AG20443 (cell line): ENCODE measurements at regions not wholly inside any gene's neighbourhood (a gene's known extent, or its start where the extent isn't known, plus 50 kb on each side); places are given as distances from the start of the nearest gene placed in this dataset.
A peak's percentile ranks its signal among the peaks of the same experiment; 100 is the strongest.
"Not testable (repeated sequence)": the region's sequence is repeated elsewhere in the genome, so short reads cannot be mapped to it uniquely, and the experiment has no call there.

ENCODE experiments used
- DNase-seq: peaks from one replicate; pipeline ENCODE4 v3.0.0; 2012; ENCODE audit warnings: low spot score, mixed read lengths

DNA sequence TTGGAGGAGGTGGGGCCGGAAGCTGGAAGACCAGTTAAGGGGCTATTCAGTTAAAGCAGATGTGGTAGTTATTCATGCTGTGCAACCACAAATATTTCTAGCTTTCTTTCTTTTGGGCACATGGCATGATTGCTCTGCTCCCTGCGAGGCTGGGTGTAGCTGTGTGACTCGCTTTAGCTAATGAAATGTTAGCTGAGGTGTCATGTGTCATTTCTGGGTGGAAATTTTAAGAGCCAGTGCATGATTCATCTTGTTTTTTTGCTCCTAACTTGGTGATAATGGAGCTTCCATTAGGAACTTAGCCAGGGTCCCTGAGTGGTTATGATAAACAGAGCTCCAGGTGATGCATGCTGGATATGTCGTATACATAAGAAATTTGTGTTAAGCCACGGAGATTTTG, 300.6 kb downstream of the SATB1 start:
- DNase-seq, result peak; percentile 83

DNA sequence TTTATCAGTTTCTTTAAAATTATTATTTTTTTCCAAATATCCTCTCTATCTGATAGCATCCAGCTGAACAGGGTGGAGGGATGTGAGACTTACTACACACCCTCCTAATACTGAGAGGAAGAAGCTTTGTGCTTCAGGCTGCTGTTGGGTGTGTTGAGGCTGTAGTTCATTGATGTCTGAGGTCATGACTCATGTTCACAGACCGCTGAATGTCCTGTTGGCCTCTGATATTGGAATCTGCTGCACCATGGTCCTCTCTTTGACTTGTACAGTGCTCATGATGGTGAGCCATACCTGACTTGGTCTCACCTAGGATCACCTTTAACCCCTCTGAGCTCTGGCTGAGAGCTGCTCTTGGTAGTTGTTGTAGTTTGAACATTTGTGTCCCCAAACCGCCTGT, 302.9 kb downstream of the SATB1 start:
- peak; percentile 14 for DNase-seq

DNA sequence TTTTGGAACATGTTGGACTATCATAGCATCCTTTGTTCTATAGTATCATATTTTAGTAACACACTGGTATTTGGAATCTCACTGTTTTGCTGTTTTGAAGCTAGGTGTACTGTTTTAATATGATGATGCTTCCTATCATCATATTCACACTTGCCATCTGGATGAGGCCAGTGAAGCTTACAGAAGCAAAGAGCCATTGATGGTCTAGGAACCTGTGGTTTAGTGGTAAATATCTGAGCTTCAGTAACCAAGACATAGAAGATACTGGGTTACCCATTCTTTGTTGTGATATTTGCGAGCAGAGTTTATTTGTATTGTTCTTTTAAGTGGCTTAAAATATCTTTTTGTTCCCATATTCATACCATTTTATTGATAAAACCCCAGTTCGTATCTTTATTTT, 304.1 kb downstream of the SATB1 start:
- no peak for DNase-seq

DNA sequence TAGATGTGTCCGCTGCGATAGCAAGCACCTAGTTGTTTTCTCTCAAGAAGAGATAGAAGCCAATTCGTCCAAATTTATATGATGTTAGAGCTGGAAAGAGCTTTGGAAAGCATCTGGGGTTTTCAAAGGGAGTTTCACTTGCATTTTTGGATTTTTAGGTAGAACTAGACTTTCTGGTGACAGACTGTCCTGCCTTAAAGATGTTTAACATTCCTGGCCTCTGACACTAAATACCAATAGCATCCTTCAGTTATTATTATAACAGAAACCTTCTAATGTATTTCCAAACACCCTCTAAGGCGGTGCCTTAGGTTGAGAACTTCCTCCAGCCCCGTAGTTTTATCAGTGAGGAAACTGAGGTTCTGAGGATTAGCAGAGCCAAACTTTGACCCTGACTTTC, 305.3 kb downstream of the SATB1 start:
- peak; percentile 25 for DNase-seq

DNA sequence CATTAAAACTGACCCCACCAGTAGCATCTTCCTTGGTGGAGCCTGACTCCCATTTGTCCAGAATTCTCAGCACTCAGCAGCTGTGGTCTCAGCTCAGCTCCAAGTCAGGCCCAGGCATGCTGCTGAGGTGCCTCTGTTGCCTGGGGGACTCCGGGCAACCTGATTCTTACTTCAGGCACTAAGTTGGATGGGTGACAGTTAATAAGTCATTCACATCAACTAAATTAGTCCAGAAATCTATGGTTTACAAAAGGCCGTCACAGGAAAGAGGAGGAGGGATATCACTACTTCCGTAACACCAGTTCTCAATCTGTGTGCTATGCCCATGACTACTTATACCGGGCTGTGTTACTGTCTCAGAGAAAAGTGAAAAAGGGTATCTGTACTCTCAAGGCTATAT, 310.2 kb downstream of the SATB1 start:
- DNase-seq, result no peak

DNA sequence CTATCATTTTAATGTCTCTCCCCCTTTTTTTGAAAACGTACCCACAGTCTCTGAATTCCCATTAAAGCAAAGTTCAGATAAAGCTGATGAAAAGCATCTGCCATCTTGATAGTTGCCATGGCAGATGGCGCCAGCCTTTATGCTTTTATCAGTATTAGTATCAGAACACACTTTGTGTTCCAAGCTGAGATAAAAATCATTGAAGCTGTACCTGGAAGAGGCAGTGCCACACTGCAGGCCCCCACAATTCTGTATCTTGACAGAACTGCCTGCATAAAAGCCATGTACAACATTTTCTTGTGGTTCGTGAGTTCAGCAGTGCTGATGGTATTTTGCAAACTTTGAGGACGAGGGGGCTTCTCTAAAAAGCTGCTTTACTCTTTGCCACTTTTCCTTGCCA, 311.7 kb downstream of the SATB1 start:
- no peak for DNase-seq

DNA sequence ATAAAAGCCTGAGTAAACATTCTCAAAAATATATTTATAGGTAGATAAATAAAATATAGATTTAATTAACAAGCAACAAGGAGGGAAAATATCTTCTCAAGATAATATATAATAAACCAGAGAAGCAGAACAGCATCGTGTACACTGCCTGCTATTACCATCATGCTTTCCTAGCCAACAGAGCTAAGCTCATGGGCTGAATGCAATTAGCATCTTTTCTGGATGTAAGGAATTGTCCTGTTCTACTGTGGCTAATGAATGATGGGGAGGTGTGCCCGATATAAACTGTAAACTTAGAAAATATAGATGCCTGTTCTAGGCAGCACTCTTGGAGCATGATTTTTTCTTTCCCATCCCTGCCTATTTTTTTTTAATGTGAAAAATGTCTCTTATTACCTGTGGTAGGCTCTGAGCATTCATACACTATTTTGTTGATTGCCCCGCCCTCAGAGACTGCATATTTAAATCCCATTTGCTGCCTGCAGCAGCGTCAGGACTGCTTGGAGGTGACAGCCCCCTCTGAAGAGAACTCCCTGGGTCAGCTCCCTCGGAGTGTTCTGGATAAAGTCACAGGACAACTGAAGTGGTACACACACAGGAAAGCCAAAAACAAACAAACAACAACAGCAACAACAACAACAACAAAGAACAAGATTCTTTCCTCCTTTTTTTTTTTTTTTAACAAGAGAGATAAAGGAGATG, 312.3 kb downstream of the SATB1 start:
- no peak for DNase-seq

DNA sequence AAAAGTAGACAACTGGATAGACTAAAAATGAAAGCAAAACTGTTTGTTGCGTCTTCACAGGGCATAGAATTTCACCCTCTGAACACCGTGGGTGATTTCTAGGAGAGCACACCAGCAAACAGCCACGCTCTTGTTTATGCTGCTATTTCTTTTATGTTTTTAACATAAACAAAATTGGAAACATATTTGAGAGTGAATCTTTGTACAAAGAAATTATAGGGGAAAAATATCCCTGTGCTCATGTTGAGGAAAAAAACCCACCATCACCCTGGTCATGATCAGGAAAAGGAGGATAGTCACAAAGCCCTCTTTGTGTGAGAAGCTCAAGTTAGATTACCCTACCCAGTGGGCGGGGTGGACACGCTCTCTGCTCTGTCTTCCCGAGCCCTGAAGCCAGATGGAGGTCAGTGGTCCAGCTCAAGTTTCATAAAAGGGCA, 313.3 kb downstream of the SATB1 start:
- DNase-seq, result peak; percentile 60

DNA sequence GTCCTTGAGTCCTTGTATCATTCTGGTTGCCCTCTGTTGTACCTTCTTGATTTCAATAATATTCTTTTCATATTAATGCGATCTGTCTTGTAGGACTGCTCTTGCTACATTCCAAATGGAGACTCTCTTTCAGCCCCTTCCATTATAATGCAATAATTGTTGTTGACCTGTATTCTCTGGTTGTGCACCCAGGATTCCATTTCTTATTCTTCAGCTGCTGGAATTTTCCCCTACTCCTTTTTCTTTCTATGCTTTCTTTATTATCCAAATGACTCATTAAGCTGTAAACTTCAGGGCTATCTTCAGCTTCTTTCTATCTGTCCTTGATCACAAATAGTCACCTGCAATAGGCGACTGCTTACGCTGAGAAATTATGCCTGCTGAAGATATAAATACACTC, 321.5 kb downstream of the SATB1 start:
- DNase-seq, result no peak

DNA sequence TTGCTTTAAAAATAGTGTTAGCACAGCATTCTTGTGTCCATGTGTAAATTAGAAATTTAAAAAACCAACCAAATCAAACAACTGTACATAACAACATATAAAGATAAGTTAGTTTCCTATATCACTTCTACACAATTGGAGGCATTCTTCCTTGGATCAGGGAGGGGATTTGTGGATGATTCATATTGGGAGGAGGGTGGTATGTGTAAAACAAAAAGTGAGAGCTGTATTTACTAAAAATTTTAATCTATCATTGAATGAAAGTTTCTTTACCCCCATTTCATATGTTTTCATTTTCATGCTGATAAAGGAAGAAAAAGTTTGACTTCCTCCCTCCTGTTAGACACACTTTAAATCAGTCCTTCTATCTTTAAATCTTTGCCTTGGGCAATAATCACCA, 325.0 kb downstream of the SATB1 start:
- no peak for DNase-seq

DNA sequence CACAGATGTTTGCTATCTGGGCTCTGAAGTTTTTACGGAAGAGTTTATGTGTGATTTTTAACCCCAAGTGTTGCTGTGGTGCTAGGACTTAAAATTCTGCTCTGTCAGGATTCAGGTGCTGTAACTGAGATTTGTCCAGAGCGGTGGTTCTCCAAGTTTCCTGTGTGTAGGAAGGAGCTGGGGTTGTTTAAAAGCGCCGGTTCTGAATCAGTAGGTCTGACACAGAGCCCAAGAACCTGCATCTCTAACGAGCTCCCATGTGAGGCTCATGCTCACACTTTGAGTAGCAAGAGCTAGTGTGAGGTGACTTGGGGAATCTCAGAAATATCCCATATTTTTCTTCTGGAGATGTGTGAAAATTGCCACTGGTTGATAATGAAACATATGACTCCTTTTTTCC, 325.5 kb downstream of the SATB1 start:
- DNase-seq, result peak; percentile 15

DNA sequence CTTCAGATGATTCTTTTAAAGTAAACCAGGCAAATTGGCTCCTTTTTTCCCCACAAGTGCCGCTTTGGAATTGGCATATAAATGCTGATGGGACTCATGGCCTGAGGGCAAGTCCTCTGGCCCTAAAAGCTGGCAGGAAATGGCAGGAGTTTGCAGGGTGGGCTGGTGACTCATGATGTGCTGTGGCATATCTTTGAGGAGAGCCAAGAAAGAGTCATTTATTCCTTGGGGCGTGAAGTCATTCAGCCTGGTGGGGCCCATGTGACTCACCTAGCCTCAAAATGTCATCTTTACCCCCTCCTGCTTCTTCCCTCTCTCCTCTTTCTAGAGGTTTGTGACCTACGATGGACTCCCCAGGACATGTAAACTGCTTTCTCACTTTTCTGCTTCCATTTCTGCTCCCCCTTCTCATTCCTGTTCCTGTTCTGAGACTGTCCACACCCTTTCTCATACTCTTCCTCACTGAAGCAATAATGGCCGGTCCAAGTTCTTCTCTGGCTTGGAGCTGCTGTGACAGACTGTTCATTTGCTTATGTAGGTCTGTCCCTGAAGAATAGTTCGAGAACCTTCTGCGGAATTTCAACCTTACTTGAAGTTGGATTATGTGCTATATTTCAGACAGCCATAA, 326.1 kb downstream of the SATB1 start:
- DNase-seq, result peak; percentile 92

DNA sequence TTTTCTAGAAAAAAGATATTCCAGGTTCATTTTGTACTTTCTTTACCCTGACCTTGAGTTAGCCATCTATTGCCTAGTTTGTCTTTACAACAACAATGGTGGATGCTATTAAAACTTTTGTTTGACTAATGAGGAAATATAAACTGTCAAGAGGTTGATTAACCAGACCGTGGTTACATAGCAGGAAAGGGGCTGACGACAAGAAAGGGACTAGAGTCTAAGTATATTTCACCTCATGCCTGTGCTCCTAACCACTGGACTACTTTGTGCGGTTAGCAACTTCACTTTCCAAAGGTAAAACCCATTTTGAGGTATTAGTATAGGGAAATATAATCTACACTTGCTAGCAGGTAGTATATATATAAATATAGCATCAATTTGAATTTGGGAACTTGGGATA, 327.1 kb downstream of the SATB1 start:
- DNase-seq, result no peak

DNA sequence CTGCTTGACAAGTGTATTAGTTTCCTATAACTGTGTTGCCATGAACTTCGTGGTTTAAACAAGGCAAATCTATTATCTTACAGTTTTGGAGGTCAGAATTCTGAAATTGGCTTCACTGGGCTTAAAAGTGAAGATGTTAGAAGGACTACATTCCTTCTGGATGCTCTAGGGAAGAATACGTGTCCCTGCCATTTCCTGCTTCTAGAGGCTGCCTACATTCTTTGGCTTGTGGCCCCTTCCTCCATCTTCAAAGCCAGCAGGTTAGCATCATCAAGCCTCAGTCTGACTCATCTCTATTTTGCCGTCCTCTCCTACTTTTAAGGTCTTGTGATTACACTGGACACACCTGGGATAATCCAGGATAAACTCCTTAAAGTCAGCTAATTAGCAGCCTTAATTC, 327.7 kb downstream of the SATB1 start:
- DNase-seq, result no peak

DNA sequence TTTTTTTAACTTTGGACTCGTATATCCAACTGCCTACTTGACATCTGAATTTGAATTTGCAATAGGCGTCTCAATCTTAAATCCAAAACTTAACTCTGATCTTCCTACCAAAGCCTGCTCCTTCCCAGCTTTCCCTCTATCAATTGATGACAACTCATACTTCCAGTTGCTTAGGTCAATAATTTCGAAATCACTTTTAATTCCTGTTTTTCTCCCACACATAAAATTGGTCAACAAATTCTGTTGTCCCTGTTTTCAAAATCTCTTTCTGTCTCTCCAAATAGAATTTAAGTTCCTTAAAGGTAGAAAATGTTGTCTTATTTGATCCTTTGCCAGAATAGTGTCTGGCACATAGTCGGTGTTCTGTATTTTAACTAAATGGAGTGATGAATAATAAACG, 332.4 kb downstream of the SATB1 start:
- no peak for DNase-seq

DNA sequence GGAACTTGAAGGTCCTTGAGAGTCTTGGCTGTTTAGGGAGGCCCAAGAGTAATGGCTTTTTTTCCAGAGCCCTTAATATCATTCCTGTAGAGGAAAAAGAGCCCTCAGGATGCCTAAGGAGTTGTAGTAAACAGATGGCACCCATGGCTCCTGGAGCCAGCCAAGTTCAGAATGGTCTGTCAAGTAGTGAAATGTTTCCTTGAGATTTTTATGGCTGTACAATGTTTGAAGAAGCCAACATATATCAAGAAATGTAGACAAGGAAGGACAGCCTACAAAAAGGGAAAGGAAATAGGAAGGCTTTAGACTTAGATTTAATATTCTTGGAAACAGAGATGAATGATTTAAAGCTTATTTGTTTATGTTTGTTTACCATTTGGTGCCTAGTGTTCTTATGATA, 334.8 kb downstream of the SATB1 start:
- DNase-seq, result no peak

DNA sequence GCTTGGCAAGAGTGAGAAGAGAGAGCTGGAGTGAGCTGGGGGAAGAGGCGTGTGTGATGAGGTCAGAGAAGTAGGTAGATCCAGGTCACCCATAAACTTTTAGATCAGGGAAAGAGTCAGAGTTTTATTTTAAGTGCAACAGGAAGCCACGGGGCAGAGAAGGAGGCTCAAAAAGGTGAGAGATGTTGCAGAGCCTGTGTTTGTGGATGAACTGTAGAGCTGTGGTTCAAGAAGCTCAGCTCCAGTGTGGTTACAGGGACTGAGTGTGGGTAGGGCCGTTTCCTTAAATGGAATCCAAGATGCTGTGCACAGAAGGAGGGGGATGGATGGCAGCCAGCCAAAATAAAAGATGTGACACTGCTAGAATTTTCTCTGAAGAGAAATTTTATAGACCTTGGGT, 337.2 kb downstream of the SATB1 start:
- DNase-seq, result no peak

DNA sequence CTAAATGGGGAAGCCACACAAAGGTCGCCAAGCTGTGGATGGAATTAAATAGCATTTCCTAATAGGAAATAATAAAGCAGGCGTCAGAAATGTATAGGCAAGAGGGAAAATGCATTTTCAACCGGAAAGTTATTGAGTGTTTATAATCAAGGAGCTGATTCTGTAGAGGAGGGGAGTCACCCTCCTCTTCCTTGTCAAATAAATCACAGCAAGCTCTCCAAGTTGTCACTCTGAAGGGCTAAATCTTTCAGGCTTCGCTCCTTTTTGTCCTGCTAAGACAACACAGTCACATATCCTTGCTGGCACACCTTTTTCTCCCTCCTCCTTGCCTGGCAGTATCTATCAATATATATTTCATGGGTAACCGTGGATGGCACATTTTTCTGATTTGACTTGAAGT, 338.4 kb downstream of the SATB1 start:
- DNase-seq, result no peak

DNA sequence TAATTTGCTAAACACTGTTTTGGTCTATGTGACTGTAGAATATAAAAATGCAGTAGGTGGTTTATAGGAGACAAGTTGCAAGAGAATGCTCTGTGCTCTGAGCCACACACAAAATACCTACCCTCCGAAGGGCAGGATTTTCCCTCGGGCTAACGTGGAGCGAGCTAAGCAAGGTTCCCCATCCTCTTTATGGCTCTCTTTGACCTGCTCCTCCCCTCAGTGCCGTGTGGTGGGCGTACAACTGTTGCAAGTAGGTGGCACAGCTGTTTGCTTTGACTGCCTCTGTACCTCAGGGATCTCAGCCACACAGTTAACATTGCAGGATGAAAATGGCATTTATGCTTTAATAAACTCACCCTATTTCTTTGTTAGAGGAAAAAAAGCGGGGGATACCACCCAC, 339.1 kb downstream of the SATB1 start:
- DNase-seq, result no peak

DNA sequence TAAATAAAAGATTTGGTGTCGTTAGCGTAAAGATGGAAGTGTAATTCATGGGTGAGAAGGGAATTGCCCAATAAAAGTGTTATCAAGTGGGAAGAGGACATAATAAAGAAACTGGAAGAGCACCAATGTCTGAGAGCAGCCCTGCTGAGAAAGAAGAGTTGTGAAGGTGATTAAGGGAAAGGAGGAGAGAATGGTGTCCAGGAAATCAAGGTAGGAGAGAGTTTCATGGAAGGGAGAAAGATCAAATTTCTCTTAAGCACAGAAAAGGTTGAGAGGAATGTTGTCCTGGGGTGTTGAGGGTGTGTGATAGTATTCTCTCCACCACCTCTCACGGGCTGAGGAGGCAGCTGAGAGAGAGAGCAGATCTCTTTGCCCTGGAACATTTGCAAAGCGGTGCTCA, 339.7 kb downstream of the SATB1 start:
- no peak for DNase-seq

DNA sequence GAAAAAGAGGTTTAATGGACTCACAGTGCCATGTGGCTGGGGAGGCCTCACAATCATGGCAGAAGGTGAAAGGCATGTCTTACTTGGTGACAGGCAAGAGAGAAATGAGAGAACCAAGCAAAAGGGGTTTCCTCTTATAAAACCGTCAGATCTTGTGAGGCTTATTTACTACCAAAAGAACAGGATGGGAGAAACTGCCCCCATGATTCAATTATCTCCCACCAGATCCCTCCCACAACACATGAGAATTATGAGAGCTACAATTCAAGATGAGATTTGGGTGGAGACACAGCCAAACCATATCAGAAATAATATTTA, 340.8 kb upstream of the TBC1D5 start:
- not testable (repeated sequence) for DNase-seq

DNA sequence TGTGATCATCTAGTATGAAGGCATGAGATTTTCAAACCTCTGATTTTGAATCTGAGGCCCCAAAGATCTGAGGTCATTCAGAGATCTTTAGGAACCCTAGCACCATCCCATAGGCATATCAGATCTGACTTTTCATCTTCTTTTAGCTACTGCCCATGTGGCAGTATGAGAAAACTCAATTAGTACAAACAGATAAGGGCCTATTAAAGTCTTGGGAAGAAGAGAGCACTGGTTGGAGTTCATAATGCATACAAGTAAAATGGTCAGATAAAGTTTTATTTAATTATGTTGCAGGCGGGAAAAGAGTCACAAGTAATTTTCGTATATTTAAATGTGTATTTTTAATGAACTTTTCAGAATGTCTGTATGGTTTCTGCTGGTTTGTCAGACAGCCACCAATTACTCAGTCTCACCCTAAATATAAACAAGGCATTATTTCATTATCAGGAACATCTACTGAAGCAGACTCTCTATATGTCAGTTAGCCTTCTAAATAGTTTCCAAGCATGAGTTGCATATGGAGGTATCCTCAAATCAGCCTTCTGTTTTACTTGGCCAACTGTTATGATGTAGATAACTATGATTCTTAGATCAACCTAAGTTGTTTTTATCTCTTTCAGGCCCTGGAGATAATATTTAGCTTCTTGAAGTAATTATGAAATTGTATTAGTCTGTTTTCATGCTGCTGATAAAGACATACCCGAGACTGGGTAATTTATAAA, 340.3 kb upstream of the TBC1D5 start:
- no peak for DNase-seq

DNA sequence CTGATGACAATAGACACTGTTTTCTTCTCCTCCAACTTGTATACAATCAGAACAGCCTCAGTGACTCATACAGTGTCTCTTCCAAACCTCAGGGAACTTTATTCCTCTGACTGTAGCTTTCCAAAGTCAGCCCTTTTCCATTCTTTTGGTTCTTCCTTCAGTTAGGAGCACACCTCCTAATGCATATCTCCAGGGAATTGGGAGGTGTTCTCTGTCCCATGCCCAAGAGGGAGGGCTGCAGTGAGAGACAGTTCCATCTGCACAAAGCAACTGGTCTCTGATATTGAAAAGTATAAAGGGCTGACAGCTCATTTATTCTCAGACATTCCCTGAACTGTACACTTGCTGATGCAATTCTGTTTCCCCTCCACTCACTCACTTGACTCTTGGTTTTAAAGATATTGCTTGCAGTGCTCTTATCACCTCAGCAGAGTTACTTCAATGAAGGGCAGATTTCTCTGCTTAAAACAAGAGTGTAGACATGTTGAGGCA, 337.8 kb upstream of the TBC1D5 start:
- DNase-seq, result peak; percentile 50
